Activated naive CD4-positive, alpha-beta T cell treated with anti-CD3 and anti-CD28 coated beads for 36 hours (primary cell): ENCODE measurements at regions not wholly inside any gene's neighbourhood (a gene's known extent, or its start where the extent isn't known, plus 50 kb on each side); places are given as distances from the start of the nearest gene placed in this dataset.
"Not testable (repeated sequence)": the region's sequence is repeated elsewhere in the genome, so short reads cannot be mapped to it uniquely, and the experiment has no call there.

Experiments used
- CTCF ChIA-PET: fragments of 350-600 bp; sonication (Branson Sonifier 250); formaldehyde crosslinking; loops from one replicate; lab custom pipeline; 2021; ENCODE audit warnings: antibody characterized with exemption; lab: Charles Lee
- DNase-seq: peaks from one replicate; pipeline ENCODE4 v3.0.0-alpha.2; 2020
- H3K27ac Mint-ChIP-seq: one replicate; pipeline ENCODE4 v1.8.0; 2021; ENCODE audit warnings: mild to moderate bottlenecking, mixed read lengths
- H3K27me3 Mint-ChIP-seq: one replicate; pipeline ENCODE4 v1.8.0; 2021; ENCODE audit warnings: low read depth, mixed read lengths
- H3K36me3 Mint-ChIP-seq: one replicate; pipeline ENCODE4 v1.8.0; 2021; ENCODE audit warnings: low read depth, mixed read lengths
- H3K4me1 Mint-ChIP-seq: one replicate; pipeline ENCODE4 v1.8.0; 2021; ENCODE audit warnings: low read depth, mixed read lengths
- H3K4me3 Mint-ChIP-seq: one replicate; pipeline ENCODE4 v1.8.0; 2021; ENCODE audit warnings: mild to moderate bottlenecking, moderate library complexity, mixed read lengths
- H3K9me3 Mint-ChIP-seq: one replicate; pipeline ENCODE4 v1.8.0; 2021; ENCODE audit warnings: mixed read lengths
- intact Hi-C: fragments of 100-400 bp; cut with micrococcal nuclease; formaldehyde crosslinking; loops from one replicate; pipeline ENCODE4 v1.15.1; 2023

- Mint-ChIP-seq H3K9me3 (peaks cover 7% of the 10 kb centered on the region), H3K27me3 (peaks cover 8% of the 10 kb centered on the region), H3K36me3 (no peaks in the 10 kb centered on the region), H3K4me1 (no peaks in the 10 kb centered on the region), H3K4me3 (no peak overlapping the region), H3K27ac (no peak overlapping the region)
- DNase-seq = no peak
- CTCF ChIA-PET = no interaction called here
- intact Hi-C loops = no loop called here
These were observed 444.9 kb downstream of the ARL4A start for GRCh38 chr7:13132314-13132713.

- intact Hi-C loops, H3K9me3 Mint-ChIP-seq, CTCF ChIA-PET, H3K27ac Mint-ChIP-seq, H3K4me1 Mint-ChIP-seq, DNase-seq, H3K4me3 Mint-ChIP-seq, H3K36me3 Mint-ChIP-seq, H3K27me3 Mint-ChIP-seq: not testable (repeated sequence)
These were observed 448.9 kb downstream of the ARL4A start for GRCh38 chr7:13136345-13136744.

- DNase-seq = no peak
- CTCF ChIA-PET = no interaction called here
- intact Hi-C loops = no loop called here
- Mint-ChIP-seq H3K27ac (no peak overlapping the region), H3K36me3 (no peaks in the 10 kb centered on the region), H3K4me3 (no peak overlapping the region), H3K4me1 (no peaks in the 10 kb centered on the region), H3K9me3 (peaks cover 7% of the 10 kb centered on the region), H3K27me3 (no peaks in the 10 kb centered on the region)
These were observed 452.0 kb downstream of the ARL4A start for GRCh38 chr7:13139436-13139835.

GRCh38 chr7:13144673-13145072 is 457.2 kb downstream of the ARL4A start:
- Mint-ChIP-seq H3K36me3 (no peaks in the 10 kb centered on the region), H3K4me3 (no peak overlapping the region), H3K27me3 (peaks cover 2% of the 10 kb centered on the region), H3K27ac (no peak overlapping the region), H3K9me3 (no peaks in the 10 kb centered on the region), H3K4me1 (no peaks in the 10 kb centered on the region)
- CTCF ChIA-PET = interaction anchor here (0.6 kb wide), 1 partner anchor 460 kb away, joined by 3 read pairs; no protein-coding TSS in a partner anchor
- no peak for DNase-seq
- intact Hi-C loops = no loop called here

- CTCF ChIA-PET = interaction anchor here (1.4 kb wide), 1 partner anchor 10 kb away, joined by 3 read pairs; no protein-coding TSS in a partner anchor
- no peak for DNase-seq
- H3K27ac Mint-ChIP-seq = no peak overlapping the region
- H3K36me3 Mint-ChIP-seq = no peaks in the 10 kb centered on the region
- intact Hi-C loops = no loop called here
- H3K9me3 Mint-ChIP-seq = no peaks in the 10 kb centered on the region
- H3K27me3 Mint-ChIP-seq = peaks cover 2% of the 10 kb centered on the region
- H3K4me1 Mint-ChIP-seq = no peaks in the 10 kb centered on the region
- H3K4me3 Mint-ChIP-seq = no peak overlapping the region
These were observed 461.1 kb downstream of the ARL4A start for GRCh38 chr7:13148548-13148947.

GRCh38 chr7:13151978-13152377 is 464.5 kb downstream of the ARL4A start:
- no peak for DNase-seq
- CTCF ChIA-PET = no interaction called here
- intact Hi-C loops = no loop called here
- Mint-ChIP-seq H3K36me3 (no peaks in the 10 kb centered on the region), H3K27ac (no peak overlapping the region), H3K9me3 (no peaks in the 10 kb centered on the region), H3K27me3 (peaks cover 2% of the 10 kb centered on the region), H3K4me1 (no peaks in the 10 kb centered on the region), H3K4me3 (no peak overlapping the region)

GRCh38 chr7:13152755-13153154 is 465.3 kb downstream of the ARL4A start:
- DNase-seq = no peak
- H3K4me3 Mint-ChIP-seq = no peak overlapping the region
- no peak overlapping the region for H3K27ac Mint-ChIP-seq
- H3K4me1 Mint-ChIP-seq = no peaks in the 10 kb centered on the region
- H3K27me3 Mint-ChIP-seq = peaks cover 2% of the 10 kb centered on the region
- no peaks in the 10 kb centered on the region for H3K9me3 Mint-ChIP-seq
- intact Hi-C loops = no loop called here
- CTCF ChIA-PET = no interaction called here
- no peaks in the 10 kb centered on the region for H3K36me3 Mint-ChIP-seq

GRCh38 chr7:13153266-13153665 is 465.8 kb downstream of the ARL4A start:
- no peaks in the 10 kb centered on the region for H3K4me1 Mint-ChIP-seq
- intact Hi-C loops = no loop called here
- peaks cover 2% of the 10 kb centered on the region for H3K27me3 Mint-ChIP-seq
- no peak for DNase-seq
- H3K9me3 Mint-ChIP-seq = no peaks in the 10 kb centered on the region
- H3K27ac Mint-ChIP-seq = no peak overlapping the region
- H3K4me3 Mint-ChIP-seq = no peak overlapping the region
- CTCF ChIA-PET = interaction anchor here (0.7 kb wide), 1 partner anchor 663 kb away, joined by 3 read pairs; no protein-coding TSS in a partner anchor
- H3K36me3 Mint-ChIP-seq = no peaks in the 10 kb centered on the region

GRCh38 chr7:13153742-13154141 is 466.3 kb downstream of the ARL4A start:
- Mint-ChIP-seq H3K9me3 (no peaks in the 10 kb centered on the region), H3K4me3 (no peak overlapping the region), H3K27me3 (peaks cover 2% of the 10 kb centered on the region), H3K27ac (no peak overlapping the region), H3K36me3 (no peaks in the 10 kb centered on the region), H3K4me1 (no peaks in the 10 kb centered on the region)
- intact Hi-C loops = no loop called here
- CTCF ChIA-PET = interaction anchor here (0.7 kb wide), 1 partner anchor 663 kb away, joined by 3 read pairs; no protein-coding TSS in a partner anchor
- no peak for DNase-seq

GRCh38 chr7:13155188-13155587 is 467.8 kb downstream of the ARL4A start:
- no peak for DNase-seq
- CTCF ChIA-PET = interaction anchor here (0.6 kb wide), 1 partner anchor 642 kb away, joined by 4 read pairs; no protein-coding TSS in a partner anchor
- H3K27ac Mint-ChIP-seq = no peak overlapping the region
- intact Hi-C loops = no loop called here
- H3K36me3 Mint-ChIP-seq = no peaks in the 10 kb centered on the region
- peaks cover 5% of the 10 kb centered on the region for H3K27me3 Mint-ChIP-seq
- no peaks in the 10 kb centered on the region for H3K4me1 Mint-ChIP-seq
- H3K4me3 Mint-ChIP-seq = no peak overlapping the region
- no peaks in the 10 kb centered on the region for H3K9me3 Mint-ChIP-seq

GRCh38 chr7:13159003-13159402 is 471.6 kb downstream of the ARL4A start:
- Mint-ChIP-seq H3K9me3 (no peaks in the 10 kb centered on the region), H3K27me3 (peaks cover 7% of the 10 kb centered on the region), H3K4me1 (no peaks in the 10 kb centered on the region), H3K4me3 (no peak overlapping the region), H3K36me3 (no peaks in the 10 kb centered on the region), H3K27ac (no peak overlapping the region)
- CTCF ChIA-PET = no interaction called here
- intact Hi-C loops = no loop called here
- DNase-seq = no peak

GRCh38 chr7:13159467-13160184 is 472.2 kb downstream of the ARL4A start:
- DNase-seq = no peak
- CTCF ChIA-PET = no interaction called here

GRCh38 chr7:13161125-13161524 is 473.7 kb downstream of the ARL4A start:
- Mint-ChIP-seq H3K4me3 (no peak overlapping the region), H3K27me3 (peaks cover 23% of the 10 kb centered on the region), H3K27ac (no peak overlapping the region), H3K36me3 (no peaks in the 10 kb centered on the region), H3K9me3 (no peaks in the 10 kb centered on the region), H3K4me1 (no peaks in the 10 kb centered on the region)
- CTCF ChIA-PET = no interaction called here
- DNase-seq = no peak
- intact Hi-C loops = no loop called here

More at GRCh38 chr7:13159467-13160184, 472.2 kb downstream of the ARL4A start:
- Mint-ChIP-seq H3K4me3 (no peak overlapping the region), H3K27me3 (peaks cover 12% of the 10 kb centered on the region), H3K4me1 (no peaks in the 10 kb centered on the region), H3K36me3 (no peaks in the 10 kb centered on the region), H3K27ac (no peak overlapping the region), H3K9me3 (no peaks in the 10 kb centered on the region)
- intact Hi-C loops = no loop called here
